Trophoblast cell (in vitro differentiated cells and primary cell): ENCODE measurements at regions not wholly inside any gene's neighbourhood (a gene's known extent, or its start where the extent isn't known, plus 50 kb on each side); places are given as distances from the start of the nearest gene placed in this dataset.
A peak's percentile ranks its signal among the peaks of the same experiment; 100 is the strongest.

ENCODE experiments used
- DNase-seq, 2 donors: peaks; one replicate each; pipeline ENCODE4 v3.0.0-alpha.2; 2016
- H2AFZ ChIP-seq: 2 replicates; pipeline ENCODE4 v1.6.1; 2013; ENCODE audit warnings: low read length, moderate library complexity, mild to moderate bottlenecking; ENCODE audit not compliant: insufficient read depth, poor library complexity
- H2AK5ac ChIP-seq: 2 replicates; pipeline ENCODE4 v1.6.1; 2013; ENCODE audit warnings: mild to moderate bottlenecking, low read length
- H2BK120ac ChIP-seq: 2 replicates; pipeline ENCODE4 v1.6.1; 2013; ENCODE audit warnings: low read length, mild to moderate bottlenecking, moderate library complexity; ENCODE audit not compliant: insufficient read depth, poor library complexity
- H2BK12ac ChIP-seq: 2 replicates; pipeline ENCODE4 v1.6.1; 2013; ENCODE audit warnings: mild to moderate bottlenecking, low read length, moderate library complexity
- H2BK5ac ChIP-seq: 2 replicates; pipeline ENCODE4 v1.6.1; 2013; ENCODE audit warnings: low read length, low read depth, moderate library complexity, mild to moderate bottlenecking; ENCODE audit not compliant: poor library complexity
- H3K14ac ChIP-seq: 2 replicates; pipeline ENCODE4 v1.6.1; 2013; ENCODE audit warnings: mild to moderate bottlenecking, low read length
- H3K18ac ChIP-seq: 2 replicates; pipeline ENCODE4 v1.6.1; 2013; ENCODE audit warnings: mild to moderate bottlenecking, low read length
- H3K23ac ChIP-seq: 2 replicates; pipeline ENCODE4 v1.6.1; 2013; ENCODE audit warnings: low read length
- H3K27ac ChIP-seq: 2 replicates; pipeline ENCODE4 v1.5.1; 2013; ENCODE audit warnings: low read depth, mild to moderate bottlenecking, inconsistent platforms, low read length, moderate library complexity
- H3K27me3 ChIP-seq: 2 replicates; pipeline ENCODE4 v1.6.1; 2013; ENCODE audit warnings: inconsistent platforms, mild to moderate bottlenecking, low read length, moderate library complexity; ENCODE audit not compliant: insufficient read depth
- H3K36me3 ChIP-seq, 2 experiments: 1 replicate in 1 of 2; 2 replicates in 1 of 2; pipeline ENCODE4 v1.6.1; 2013; ENCODE audit warnings: low read length in 2 of 2, mild to moderate bottlenecking in 2 of 2, moderate library complexity in 1 of 2; ENCODE audit not compliant: insufficient read depth in 2 of 2, control insufficient read depth in 1 of 2
- H3K4ac ChIP-seq: 2 replicates; pipeline ENCODE4 v1.6.1; 2013; ENCODE audit warnings: low read depth, mild to moderate bottlenecking, low read length, moderate library complexity
- H3K4me1 ChIP-seq, 2 experiments: 1 replicate in 1 of 2; 2 replicates in 1 of 2; pipeline ENCODE4 v1.6.1; 2013; ENCODE audit warnings: low read length in 2 of 2, mild to moderate bottlenecking in 2 of 2, moderate library complexity in 1 of 2; ENCODE audit not compliant: insufficient read depth in 2 of 2, control insufficient read depth in 1 of 2
- H3K4me2 ChIP-seq: 2 replicates; pipeline ENCODE4 v1.6.1; 2013; ENCODE audit warnings: inconsistent platforms, mild to moderate bottlenecking, low read length, moderate library complexity
- H3K4me3 ChIP-seq: 2 replicates; pipeline ENCODE4 v1.5.1; 2013; ENCODE audit warnings: mild to moderate bottlenecking, low read depth, low read length, inconsistent platforms
- H3K79me1 ChIP-seq: one replicate; pipeline ENCODE4 v1.6.1; 2013; ENCODE audit warnings: low read length
- H3K79me2 ChIP-seq: 2 replicates; pipeline ENCODE4 v1.6.1; 2013; ENCODE audit warnings: low read length, mild to moderate bottlenecking; ENCODE audit not compliant: control insufficient read depth, insufficient read depth, poor library complexity
- H3K9ac ChIP-seq: 2 replicates; pipeline ENCODE4 v1.6.1; 2013; ENCODE audit warnings: mild to moderate bottlenecking, low read length
- H3K9me3 ChIP-seq: 2 replicates; pipeline ENCODE4 v1.6.1; 2013; ENCODE audit warnings: low read depth, mild to moderate bottlenecking, control low read depth, inconsistent platforms, low read length; ENCODE audit not compliant: insufficient read depth
- H4K12ac ChIP-seq: 2 replicates; pipeline ENCODE4 v1.6.1; 2013; ENCODE audit warnings: low read depth, mild to moderate bottlenecking, low read length, moderate library complexity
- H4K8ac ChIP-seq: 2 replicates; pipeline ENCODE4 v1.6.1; 2013; ENCODE audit warnings: low read depth, mild to moderate bottlenecking, low read length, moderate library complexity
- H4K91ac ChIP-seq: one replicate; pipeline ENCODE4 v1.6.1; 2013; ENCODE audit warnings: low read depth, mild to moderate bottlenecking, low read length, moderate library complexity
- WGBS: extraction: QIAGEN DNeasy Blood & Tissue Kit; methylation state at CpG from one replicate; pipeline ENCODE4 v1.1.7; 2013; ENCODE audit warnings: missing lambda C conversion rate; ENCODE audit not compliant: insufficient read length, insufficient coverage; ENCODE audit errors: extremely low coverage; 5-methylcytosine and 5-hydroxymethylcytosine counted together

DNA sequence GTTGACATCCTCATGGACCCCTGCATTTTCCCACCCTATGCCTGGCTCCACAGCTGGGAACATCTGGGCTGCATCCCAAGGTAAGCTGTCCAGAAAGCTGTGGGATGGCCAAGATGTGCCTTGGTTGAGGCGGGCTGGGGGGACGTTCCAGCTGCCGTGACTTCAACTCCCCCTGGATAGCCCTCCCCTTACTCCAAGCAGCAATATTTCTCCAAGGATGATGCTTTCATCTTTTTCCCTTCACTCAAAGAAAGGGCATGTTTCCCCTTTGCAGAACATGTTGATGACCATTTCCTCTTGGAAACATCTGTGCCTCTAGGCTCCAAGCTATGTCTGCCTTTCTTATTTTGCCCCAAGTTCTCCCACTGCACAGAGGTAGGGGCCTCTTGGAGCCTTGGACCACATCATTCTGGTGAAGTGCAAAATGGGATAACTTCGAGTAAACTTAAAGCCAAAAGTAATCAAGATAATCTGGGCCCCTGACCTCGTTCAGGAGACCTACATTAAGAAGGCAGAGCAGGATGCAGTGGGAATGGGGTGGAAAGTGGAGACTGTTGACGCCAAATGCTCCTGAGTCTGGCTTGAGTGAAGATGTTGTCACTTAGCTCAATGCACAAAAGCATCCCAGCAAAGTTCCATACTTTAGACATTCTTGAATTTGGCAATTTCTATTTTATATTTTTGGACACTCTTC lies 175.2 kb downstream of the GAS1 start:
- Histone ChIP-seq H3K14ac (no peak overlapping the region), H3K23ac (no peak overlapping the region), H2BK5ac (no peak overlapping the region), H3K9ac (no peak overlapping the region), H2AFZ (no peak overlapping the region), H3K27me3 (no peaks in the 10 kb centered on the region), H3K27ac (no peak overlapping the region), H3K9me3 (no peaks in the 10 kb centered on the region), H4K8ac (no peak overlapping the region), H3K4me3 (no peak overlapping the region), H2BK120ac (no peak overlapping the region), H2AK5ac (no peak overlapping the region), H3K4me1 (peaks cover 3 to 6% of the 10 kb centered on the region in 2 experiments), H2BK12ac (no peak overlapping the region), H4K91ac (no peak overlapping the region), H3K36me3 (no peaks in the 10 kb centered on the region), H3K79me1 (no peaks in the 10 kb centered on the region), H4K12ac (no peak overlapping the region), H3K4ac (no peak overlapping the region), H3K79me2 (no peaks in the 10 kb centered on the region), H3K4me2 (no peak overlapping the region), H3K18ac (no peak overlapping the region)
- DNase-seq = no peak
- no CpG with 5 or more reads among the region's 6 CpGs for WGBS

DNA sequence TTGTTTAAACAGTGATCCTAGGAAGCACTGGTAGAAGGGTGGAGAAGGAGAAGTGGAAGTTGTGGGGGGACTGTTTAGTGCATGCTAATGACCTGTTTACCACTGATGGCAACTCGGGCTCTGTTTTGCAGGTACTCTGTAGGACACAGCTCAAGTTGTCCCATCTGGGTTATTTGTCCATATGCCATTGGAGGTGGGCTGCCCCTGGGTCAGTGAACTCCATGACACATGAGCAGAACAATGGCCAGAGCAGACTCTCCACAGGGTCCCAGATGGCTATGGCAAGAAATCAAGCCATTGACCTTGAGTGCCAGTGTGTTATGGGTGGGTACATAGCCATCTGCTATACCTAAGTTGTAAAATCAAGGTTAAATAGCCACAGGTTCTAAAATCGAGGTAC lies 175.9 kb downstream of the GAS1 start:
- H3K36me3 ChIP-seq = no peaks in the 10 kb centered on the region
- WGBS = no CpG with 5 or more reads among the region's 2 CpGs
- H2AK5ac ChIP-seq = no peak overlapping the region
- H2BK12ac ChIP-seq = no peak overlapping the region
- no peak overlapping the region for H2BK120ac ChIP-seq
- H2BK5ac ChIP-seq = no peak overlapping the region
- peaks cover 7 to 12% of the 10 kb centered on the region in 2 experiments for H3K4me1 ChIP-seq
- no peak overlapping the region for H3K4ac ChIP-seq
- no peak overlapping the region for H4K91ac ChIP-seq
- no peak overlapping the region for H3K23ac ChIP-seq
- no peak overlapping the region for H3K18ac ChIP-seq
- H4K8ac ChIP-seq = no peak overlapping the region
- H2AFZ ChIP-seq = no peak overlapping the region
- H3K79me2 ChIP-seq = no peaks in the 10 kb centered on the region
- H3K27me3 ChIP-seq = no peaks in the 10 kb centered on the region
- H4K12ac ChIP-seq = no peak overlapping the region
- no peak for DNase-seq
- H3K4me3 ChIP-seq = no peak overlapping the region
- H3K79me1 ChIP-seq = no peaks in the 10 kb centered on the region
- H3K14ac ChIP-seq = no peak overlapping the region
- no peak overlapping the region for H3K9ac ChIP-seq
- H3K9me3 ChIP-seq = no peaks in the 10 kb centered on the region
- no peak overlapping the region for H3K27ac ChIP-seq
- H3K4me2 ChIP-seq = no peak overlapping the region

DNA sequence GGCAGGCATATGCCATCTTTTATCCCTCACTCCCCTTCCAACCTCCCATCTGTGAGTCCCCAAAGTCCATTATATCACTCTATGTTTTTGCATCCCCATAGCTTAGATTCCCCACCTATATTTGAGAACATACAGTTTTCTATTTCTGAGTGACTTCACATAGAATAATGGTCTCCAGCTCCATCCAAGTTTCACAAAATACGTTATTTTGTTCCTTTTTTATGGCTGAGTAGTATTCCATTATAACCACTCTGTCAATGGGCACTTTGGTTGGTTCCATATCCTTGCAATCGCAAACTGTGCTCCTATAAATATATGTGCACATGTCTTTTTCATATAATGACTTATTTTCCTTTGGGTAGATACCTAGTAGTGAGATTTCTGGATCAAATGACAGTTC lies 178.6 kb downstream of the GAS1 start:
- H2AFZ ChIP-seq = no peak overlapping the region
- H4K8ac ChIP-seq = no peak overlapping the region
- peaks cover 5% of the 10 kb centered on the region for H3K79me1 ChIP-seq
- no peak overlapping the region for H4K91ac ChIP-seq
- H2BK12ac ChIP-seq = no peak overlapping the region
- H3K4ac ChIP-seq = no peak overlapping the region
- H3K27ac ChIP-seq = no peak overlapping the region
- H3K79me2 ChIP-seq = no peaks in the 10 kb centered on the region
- peaks cover 16 to 28% of the 10 kb centered on the region in 2 experiments for H3K4me1 ChIP-seq
- H2AK5ac ChIP-seq = no peak overlapping the region
- no peak overlapping the region for H3K4me2 ChIP-seq
- no peak overlapping the region for H3K23ac ChIP-seq
- H3K9me3 ChIP-seq = peaks cover 3% of the 10 kb centered on the region
- no peak overlapping the region for H3K18ac ChIP-seq
- H2BK120ac ChIP-seq = no peak overlapping the region
- H3K36me3 ChIP-seq = no peaks in the 10 kb centered on the region
- no peak overlapping the region for H4K12ac ChIP-seq
- no peak overlapping the region for H3K9ac ChIP-seq
- no peak overlapping the region for H3K14ac ChIP-seq
- no peak overlapping the region for H2BK5ac ChIP-seq
- no peaks in the 10 kb centered on the region for H3K27me3 ChIP-seq
- WGBS = no CpG with 5 or more reads among the region's 2 CpGs
- H3K4me3 ChIP-seq = no peak overlapping the region
- DNase-seq = no peak

DNA sequence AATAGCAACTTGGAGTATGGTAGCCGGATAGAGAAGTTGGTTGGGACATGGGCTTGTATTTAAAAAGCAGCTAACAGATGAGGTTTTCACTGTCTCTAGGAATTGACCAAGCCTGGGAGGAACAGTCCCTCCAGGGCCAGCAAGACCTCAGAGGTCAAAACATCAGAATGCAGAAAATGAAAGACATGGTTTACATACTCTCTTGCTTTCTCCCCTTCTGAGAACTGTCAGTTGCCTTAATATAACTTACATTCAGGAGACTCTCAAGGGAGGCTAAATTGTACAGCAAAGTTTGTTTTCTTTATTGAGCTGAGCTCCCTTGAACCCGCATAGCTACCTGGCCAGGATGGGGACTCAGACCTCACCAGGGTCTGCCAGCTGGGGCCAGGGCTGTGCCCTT lies 179.3 kb downstream of the GAS1 start:
- peak in 1 of 2 donors; percentile 41 for DNase-seq
- H3K14ac ChIP-seq = no peak overlapping the region
- no peak overlapping the region for H4K12ac ChIP-seq
- H2AK5ac ChIP-seq = no peak overlapping the region
- H3K18ac ChIP-seq = peak overlapping the region; percentile 30
- H3K4ac ChIP-seq = no peak overlapping the region
- H4K8ac ChIP-seq = no peak overlapping the region
- H2BK5ac ChIP-seq = peak overlapping the region; percentile 35
- H2BK12ac ChIP-seq = peak overlapping the region; percentile 58
- no peaks in the 10 kb centered on the region for H3K27me3 ChIP-seq
- no peak overlapping the region for H2AFZ ChIP-seq
- peaks cover 16 to 31% of the 10 kb centered on the region in 2 experiments for H3K4me1 ChIP-seq
- no peak overlapping the region for H3K9ac ChIP-seq
- H3K23ac ChIP-seq = no peak overlapping the region
- H4K91ac ChIP-seq = no peak overlapping the region
- WGBS = no CpG with 5 or more reads among the region's 2 CpGs
- no peaks in the 10 kb centered on the region for H3K36me3 ChIP-seq
- H2BK120ac ChIP-seq = no peak overlapping the region
- H3K79me1 ChIP-seq = peaks cover 5% of the 10 kb centered on the region
- H3K27ac ChIP-seq = peak overlapping the region; percentile 64
- no peaks in the 10 kb centered on the region for H3K79me2 ChIP-seq
- H3K9me3 ChIP-seq = peaks cover 4% of the 10 kb centered on the region
- no peak overlapping the region for H3K4me3 ChIP-seq
- H3K4me2 ChIP-seq = no peak overlapping the region
